GM23248 (cell line): ENCODE measurements at regions not wholly inside any gene's neighbourhood (a gene's known extent, or its start where the extent isn't known, plus 50 kb on each side); places are given as distances from the start of the nearest gene placed in this dataset.

ENCODE experiments used
- EZH2 ChIP-seq: fragments of 200-600 bp; sonication (generic); IDR thresholded peaks from 2 replicates; pipeline ENCODE4 v1.6.1; 2018; ENCODE audit warnings: antibody characterized with exemption, mild to moderate bottlenecking; ENCODE audit not compliant: insufficient read depth, poor library complexity, severe bottlenecking
- EZH2phosphoT487 ChIP-seq: fragments of 200-600 bp; sonication (generic); IDR thresholded peaks from 2 replicates; pipeline ENCODE4 v1.6.1; 2018; ENCODE audit warnings: antibody characterized with exemption, moderate library complexity, mild to moderate bottlenecking, low read depth; ENCODE audit not compliant: insufficient read depth

DNA sequence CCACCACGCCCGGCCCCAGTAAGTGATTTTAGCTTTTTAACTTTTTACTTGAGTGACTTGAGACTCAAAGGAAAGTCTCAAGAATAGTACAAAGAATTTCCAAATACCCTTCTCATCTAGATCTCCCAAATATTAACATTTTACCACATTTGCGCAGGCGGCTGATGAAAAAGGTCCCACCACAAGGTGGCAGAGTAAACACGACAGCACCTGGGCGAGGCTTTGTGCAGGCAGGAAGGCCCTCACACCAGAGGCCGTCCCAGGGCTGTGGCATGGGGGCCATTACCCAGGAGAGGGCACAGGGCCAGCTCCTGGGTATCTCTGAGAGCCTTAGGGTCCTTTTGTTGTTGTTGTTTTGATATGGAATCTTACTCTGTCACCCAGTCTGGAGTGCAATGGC is 50.0 kb upstream of the WIPI2 start:
- TF ChIP-seq EZH2 (no peak), EZH2phosphoT487 (no peak)
